Renal cortical epithelial cell (primary cell): ENCODE measurements at regions not wholly inside any gene's neighbourhood (a gene's known extent, or its start where the extent isn't known, plus 50 kb on each side); places are given as distances from the start of the nearest gene placed in this dataset.

Source experiments
- DNase-seq: peaks from one replicate; pipeline ENCODE4 v3.0.0-alpha.2; 2011; ENCODE audit warnings: low read depth

- DNase-seq = no peak
Measured at GRCh38 chr11:45518141-45518832, 147.1 kb downstream of the CHST1 start.

- DNase-seq = no peak
Measured at GRCh38 chr11:45517171-45517770, 148.2 kb downstream of the CHST1 start.

GRCh38 chr11:45513821-45514340 lies 151.5 kb downstream of the CHST1 start:
- no peak for DNase-seq

- DNase-seq = no peak
Measured at GRCh38 chr11:45512471-45513148, 152.8 kb downstream of the CHST1 start.

GRCh38 chr11:45511566-45511965 lies 153.9 kb downstream of the CHST1 start:
- DNase-seq = no peak

- no peak for DNase-seq
Measured at GRCh38 chr11:45507916-45508315, 157.5 kb downstream of the CHST1 start.

- DNase-seq = no peak
Measured at GRCh38 chr11:45503311-45503710, 162.1 kb downstream of the CHST1 start.

GRCh38 chr11:45502226-45502545 lies 163.2 kb downstream of the CHST1 start:
- DNase-seq = no peak

- no peak for DNase-seq
Measured at GRCh38 chr11:45501392-45502225, 163.8 kb downstream of the CHST1 start.

GRCh38 chr11:45500451-45500850 lies 165.0 kb downstream of the CHST1 start:
- no peak for DNase-seq

GRCh38 chr11:45494738-45495137 lies 170.7 kb downstream of the CHST1 start:
- no peak for DNase-seq

- no peak for DNase-seq
Measured at GRCh38 chr11:45489281-45489905, 176.0 kb downstream of the CHST1 start.

- no peak for DNase-seq
Measured at GRCh38 chr11:45486461-45486860, 179.0 kb downstream of the CHST1 start.

GRCh38 chr11:45485070-45485707 lies 180.2 kb downstream of the CHST1 start:
- DNase-seq = no peak

- DNase-seq = no peak
Measured at GRCh38 chr11:45484326-45484883, 181.0 kb downstream of the CHST1 start.

- no peak for DNase-seq
Measured at GRCh38 chr11:45483416-45483815, 182.0 kb downstream of the CHST1 start.

GRCh38 chr11:45482331-45482730 lies 183.1 kb downstream of the CHST1 start:
- DNase-seq = no peak

GRCh38 chr11:45481026-45481425 lies 184.4 kb downstream of the CHST1 start:
- no peak for DNase-seq

- DNase-seq = no peak
Measured at GRCh38 chr11:45477588-45477987, 187.8 kb downstream of the CHST1 start.

GRCh38 chr11:45476126-45476525 lies 189.3 kb downstream of the CHST1 start:
- no peak for DNase-seq

- no peak for DNase-seq
Measured at GRCh38 chr11:45475173-45475572, 189.0 kb upstream of the SYT13 start.
